ENCODE measurements at regions not wholly inside any gene's neighbourhood (a gene's known extent, or its start where the extent isn't known, plus 50 kb on each side); places are given as distances from the start of the nearest gene placed in this dataset.

GRCh38 chr12:20175704-20176388, 192.5 kb upstream of the PDE3A start:
- no peaks in the 10 kb centered on the region for H3K9me3 ChIP-seq (ENCODE audit: control insufficient read depth, insufficient read depth, low read length)
- H3K27ac ChIP-seq (ENCODE audit: low read depth, low read length): no peak overlapping the region
- TF ChIP-seq CTCF (IDR thresholded peaks at IDR 0.05; ENCODE audit: low read depth, low read length): no peak
- ChIA-PET POLR2A (no interaction called here), CTCF (no interaction called here)
- no peak overlapping the region for H3K4me3 ChIP-seq (ENCODE audit: low read depth, low read length)
- no peaks in the 10 kb centered on the region for H3K27me3 ChIP-seq (ENCODE audit: control insufficient read depth, insufficient read depth, low read length)
- no peak for DNase-seq (ENCODE audit: low read depth, low spot score)

- H3K27ac ChIP-seq (ENCODE audit: low read depth, low read length): no peak overlapping the region
- no peak overlapping the region for H3K4me3 ChIP-seq (ENCODE audit: low read depth, low read length)
- no peaks in the 10 kb centered on the region for H3K9me3 ChIP-seq (ENCODE audit: control insufficient read depth, insufficient read depth, low read length)
- no peak for TF ChIP-seq CTCF (IDR thresholded peaks at IDR 0.05; ENCODE audit: low read depth, low read length)
- ChIA-PET CTCF (no interaction called here), POLR2A (no interaction called here)
- no peaks in the 10 kb centered on the region for H3K27me3 ChIP-seq (ENCODE audit: control insufficient read depth, insufficient read depth, low read length)
- no peak for DNase-seq (ENCODE audit: low read depth, low spot score)
Measured at GRCh38 chr12:20181416-20182180, 186.7 kb upstream of the PDE3A start.

GRCh38 chr12:20183563-20183962, 184.8 kb upstream of the PDE3A start:
- Histone ChIP-seq H3K27ac (ENCODE audit: low read depth, low read length) (no peak overlapping the region), H3K4me3 (ENCODE audit: low read depth, low read length) (no peak overlapping the region), H3K9me3 (ENCODE audit: control insufficient read depth, insufficient read depth, low read length) (no peaks in the 10 kb centered on the region), H3K27me3 (ENCODE audit: control insufficient read depth, insufficient read depth, low read length) (no peaks in the 10 kb centered on the region)
- DNase-seq (ENCODE audit: low read depth, low spot score): no peak
- CTCF ChIA-PET: no interaction called here
- POLR2A ChIA-PET: no interaction called here
- no peak for TF ChIP-seq CTCF (IDR thresholded peaks at IDR 0.05; ENCODE audit: low read depth, low read length)

- ChIA-PET POLR2A (no interaction called here), CTCF (no interaction called here)
- Histone ChIP-seq H3K27ac (ENCODE audit: low read depth, low read length) (no peak overlapping the region), H3K27me3 (ENCODE audit: control insufficient read depth, insufficient read depth, low read length) (no peaks in the 10 kb centered on the region), H3K4me3 (ENCODE audit: low read depth, low read length) (no peak overlapping the region), H3K9me3 (ENCODE audit: control insufficient read depth, insufficient read depth, low read length) (no peaks in the 10 kb centered on the region)
- TF ChIP-seq CTCF (IDR thresholded peaks at IDR 0.05; ENCODE audit: low read depth, low read length): no peak
- no peak for DNase-seq (ENCODE audit: low read depth, low spot score)
Measured at GRCh38 chr12:20184514-20184913, 183.8 kb upstream of the PDE3A start.

- Histone ChIP-seq H3K9me3 (ENCODE audit: control insufficient read depth, insufficient read depth, low read length) (no peaks in the 10 kb centered on the region), H3K27ac (ENCODE audit: low read depth, low read length) (no peak overlapping the region), H3K4me3 (ENCODE audit: low read depth, low read length) (no peak overlapping the region), H3K27me3 (ENCODE audit: control insufficient read depth, insufficient read depth, low read length) (no peaks in the 10 kb centered on the region)
- ChIA-PET CTCF (no interaction called here), POLR2A (no interaction called here)
- no peak for TF ChIP-seq CTCF (IDR thresholded peaks at IDR 0.05; ENCODE audit: low read depth, low read length)
- no peak for DNase-seq (ENCODE audit: low read depth, low spot score)
Measured at GRCh38 chr12:20187456-20187855, 180.9 kb upstream of the PDE3A start.
